SK-N-SH (cell line): ENCODE measurements at regions not wholly inside any gene's neighbourhood (a gene's known extent, or its start where the extent isn't known, plus 50 kb on each side); places are given as distances from the start of the nearest gene placed in this dataset.

Experiments used
- CTCF ChIA-PET: fragments of 300-600, 350-600 bp; formaldehyde crosslinking; extraction: SDS; loops from one replicate; lab custom pipeline; 2021; lab: Yijun Ruan, JAX
- POLR2A ChIA-PET: fragments of 350-600 bp; sonication (Branson Sonifier 250); formaldehyde crosslinking; extraction: SDS; loops from one replicate; lab custom pipeline; 2020; ENCODE audit warnings: antibody characterized with exemption, inconsistent platforms; lab: Yijun Ruan, JAX
- DNase-seq: peaks from one replicate; pipeline ENCODE4 v3.0.0; 2012
- H2AFZ ChIP-seq: fragments of 200-600 bp; sonication (generic); 2 replicates; pipeline ENCODE4 v1.8.1; 2016; ENCODE audit warnings: antibody characterized with exemption, mild to moderate bottlenecking, low read depth
- H3F3A ChIP-seq: fragments of 200-600 bp; sonication (generic); replicated peaks from 2 replicates; pipeline ENCODE3; 2016; ENCODE audit warnings: antibody characterized with exemption, mild to moderate bottlenecking; ENCODE audit not compliant: insufficient read depth
- H3K27ac ChIP-seq, 2 experiments: fragments of 200-500 bp in 1 of 2; fragments of 200-600 bp in 1 of 2; sonication (Bioruptor generic) in 1 of 2; sonication (generic), shearing (Covaris generic) in 1 of 2; 2 replicates each; pipeline versions ENCODE4 v1.5.1 to v1.6.1; 2014 to 2016; ENCODE audit warnings: low read depth in 2 of 2, inconsistent platforms in 1 of 2, low read length in 1 of 2, mild to moderate bottlenecking in 1 of 2, mixed read lengths in 1 of 2
- H3K27me3 ChIP-seq: fragments of 200-600 bp; sonication (generic), shearing (Covaris generic); 2 replicates; pipeline ENCODE4 v1.6.1; 2016; ENCODE audit warnings: mixed run types; ENCODE audit not compliant: insufficient read depth
- H3K36me3 ChIP-seq, 2 experiments: fragments of 200-500 bp in 1 of 2; fragments of 200-600 bp in 1 of 2; sonication (Bioruptor generic) in 1 of 2; sonication (generic) in 1 of 2; replicated peaks in 1 of 2; 2 replicates each; pipeline versions ENCODE3 to v1.5.1; 2014 to 2016; ENCODE audit warnings: low read length in 1 of 2, mild to moderate bottlenecking in 1 of 2; ENCODE audit not compliant: insufficient read depth in 2 of 2, control insufficient read depth in 1 of 2
- H3K4me1 ChIP-seq, 2 experiments: fragments of 200-500 bp in 1 of 2; fragments of 200-600 bp in 1 of 2; sonication (Bioruptor generic) in 1 of 2; sonication (generic), shearing (Covaris generic) in 1 of 2; 2 replicates each; pipeline versions ENCODE4 v1.5.1 to v1.6.1; 2014 to 2016; ENCODE audit warnings: low read depth in 1 of 2, low read length in 1 of 2, mixed run types in 1 of 2; ENCODE audit not compliant: insufficient read depth in 2 of 2, control insufficient read depth in 1 of 2
- H3K4me2 ChIP-seq: fragments of 200-600 bp; sonication (generic), shearing (Covaris generic); 2 replicates; pipeline ENCODE4 v1.6.1; 2017; ENCODE audit warnings: mixed run types
- H3K4me3 ChIP-seq, 2 experiments: fragments of 200-500 bp in 1 of 2; fragments of 200-600 bp in 1 of 2; sonication (Bioruptor generic) in 1 of 2; sonication (generic), shearing (Covaris generic) in 1 of 2; 2 replicates each; pipeline versions ENCODE4 v1.5.1 to v1.8.1; 2014 to 2016; ENCODE audit warnings: low read depth in 2 of 2, inconsistent platforms in 1 of 2, low read length in 1 of 2, mild to moderate bottlenecking in 1 of 2, mixed read lengths in 1 of 2, moderate library complexity in 1 of 2
- H3K79me2 ChIP-seq: fragments of 200-600 bp; sonication (generic); 2 replicates; pipeline ENCODE4 v1.8.1; 2017; ENCODE audit warnings: mild to moderate bottlenecking; ENCODE audit not compliant: insufficient read depth
- H3K9ac ChIP-seq: fragments of 200-600 bp; sonication (generic); 2 replicates; pipeline ENCODE4 v1.6.1; 2017; ENCODE audit warnings: mixed run types
- H3K9me2 ChIP-seq: fragments of 200-600 bp; sonication (generic); 2 replicates; pipeline ENCODE4 v1.6.1; 2017; ENCODE audit warnings: mixed run types
- H3K9me3 ChIP-seq: fragments of 200-600 bp; sonication (generic); 2 replicates; pipeline ENCODE4 v1.6.1; 2017; ENCODE audit warnings: mixed run types, mild to moderate bottlenecking, moderate library complexity
- H4K20me1 ChIP-seq: fragments of 200-600 bp; sonication (generic); 2 replicates; pipeline ENCODE4 v1.6.1; 2017; ENCODE audit warnings: mild to moderate bottlenecking, mixed run types; ENCODE audit not compliant: insufficient read depth
- EZH2phosphoT487 ChIP-seq: fragments of 200-600 bp; sonication (generic); IDR thresholded peaks from 2 replicates; pipeline ENCODE4 v1.6.1; 2017; ENCODE audit warnings: low read depth, mixed run types, mild to moderate bottlenecking, antibody characterized with exemption, moderate library complexity, borderline replicate concordance
- FOXM1 ChIP-seq: IDR thresholded peaks from 2 replicates; pipeline ENCODE4 v1.4.0; 2012; ENCODE audit warnings: low read depth, mild to moderate bottlenecking
- GATA2 ChIP-seq: sonication (generic); formaldehyde crosslinking; IDR thresholded peaks from 2 replicates; pipeline ENCODE4 v1.5.0; 2020; ENCODE audit warnings: mild to moderate bottlenecking, missing genetic modification reagents
- IRF3 ChIP-seq: fragments of 150-350 bp; IDR thresholded peaks from 2 replicates; pipeline ENCODE4 v1.6.1; 2016; ENCODE audit warnings: mild to moderate bottlenecking, low read depth, low read length
- NFIC ChIP-seq: IDR thresholded peaks from 2 replicates; pipeline ENCODE4 v1.4.0; 2012; ENCODE audit warnings: borderline replicate concordance
- PBX3 ChIP-seq: IDR thresholded peaks from 2 replicates; pipeline ENCODE4; 2012
- POLR2AphosphoS5 ChIP-seq: IDR thresholded peaks from 2 replicates; pipeline ENCODE4 v1.6.1; 2012; ENCODE audit warnings: low read depth, low read length
- RFX5 ChIP-seq: IDR thresholded peaks from 2 replicates; pipeline ENCODE4 v1.6.1; 2012; ENCODE audit warnings: mild to moderate bottlenecking, improper control_type of control experiment, low read length
- RXRA ChIP-seq: IDR thresholded peaks from 2 replicates; pipeline ENCODE4 v1.4.0; 2012; ENCODE audit warnings: low read depth, mild to moderate bottlenecking, borderline replicate concordance
- SMC3 ChIP-seq: IDR thresholded peaks from 2 replicates; pipeline ENCODE4 v1.6.1; 2012; ENCODE audit warnings: low read depth, low read length, improper control_type of control experiment
- TAF1 ChIP-seq: IDR thresholded peaks from 2 replicates; pipeline ENCODE4 v1.6.1; 2012; ENCODE audit warnings: low read depth, mild to moderate bottlenecking, low read length, moderate library complexity, borderline replicate concordance
- USF1 ChIP-seq: IDR thresholded peaks from 2 replicates; pipeline ENCODE4 v1.4.0; 2012; ENCODE audit warnings: low read depth, borderline replicate concordance
- YY1 ChIP-seq: IDR thresholded peaks from 2 replicates; pipeline ENCODE4 v1.4.0; 2012; ENCODE audit warnings: low read depth, mild to moderate bottlenecking
- WGBS: methylation state at CpG from one replicate; pipeline ENCODE4 v1.1.6; 2017; ENCODE audit warnings: low lambda C conversion rate; 5-methylcytosine and 5-hydroxymethylcytosine counted together

- Histone ChIP-seq H3K79me2 (no peaks in the 10 kb centered on the region), H3K9me2 (no peaks in the 10 kb centered on the region), H3K9me3 (no peaks in the 10 kb centered on the region), H3K27me3 (no peaks in the 10 kb centered on the region), H3K9ac (no peak overlapping the region), H3F3A (no peaks in the 10 kb centered on the region), H4K20me1 (no peaks in the 10 kb centered on the region), H3K4me1 (peaks cover 0 to 10% of the 10 kb centered on the region in 2 experiments; a peak in 1 of 4 replicates), H3K4me3 (no peak overlapping the region), H3K36me3 (no peaks in the 10 kb centered on the region), H3K4me2 (no peak overlapping the region), H3K27ac (no peak overlapping the region), H2AFZ (no peak overlapping the region)
- ChIA-PET POLR2A (no interaction called here), CTCF (interaction anchor here (1.1 kb wide), 1 partner anchor 18 kb away, joined by 3 read pairs; no protein-coding TSS in a partner anchor)
- no peak for DNase-seq
- TF ChIP-seq TAF1 (no peak), POLR2AphosphoS5 (no peak), FOXM1 (no peak), RXRA (no peak), EZH2phosphoT487 (no peak), IRF3 (no peak), YY1 (no peak), RFX5 (no peak), USF1 (no peak), NFIC (no peak), PBX3 (no peak), SMC3 (no peak)
- 53% methylated on average over 12 of the region's 12 CpGs for WGBS
These were observed 147.5 kb upstream of the AFDN start for GRCh38 chr6:167679122-167679736.

- H4K20me1 ChIP-seq, result no peaks in the 10 kb centered on the region
- no peak overlapping the region for H2AFZ ChIP-seq
- no peaks in the 10 kb centered on the region for H3F3A ChIP-seq
- no peaks in the 10 kb centered on the region for H3K36me3 ChIP-seq
- TF ChIP-seq GATA2 (CRISPR knock-in tag), result no peak
- WGBS, result 56% methylated on average over 8 of the region's 15 CpGs
- no peak overlapping the region for H3K27ac ChIP-seq
- ChIA-PET POLR2A (interaction anchor here (0.5 kb wide), 1 partner anchor 31 kb away, joined by 3 read pairs; no protein-coding TSS in a partner anchor), CTCF (interaction anchor here (1.1 kb wide), 1 partner anchor 18 kb away, joined by 3 read pairs; no protein-coding TSS in a partner anchor)
- no peak overlapping the region for H3K9ac ChIP-seq
- H3K4me2 ChIP-seq, result no peak overlapping the region
- H3K4me1 ChIP-seq, result peaks cover 0 to 10% of the 10 kb centered on the region in 2 experiments; a peak in 1 of 4 replicates
- no peaks in the 10 kb centered on the region for H3K9me3 ChIP-seq
- no peak overlapping the region for H3K4me3 ChIP-seq
- DNase-seq, result no peak
- no peaks in the 10 kb centered on the region for H3K27me3 ChIP-seq
- no peaks in the 10 kb centered on the region for H3K79me2 ChIP-seq
- no peaks in the 10 kb centered on the region for H3K9me2 ChIP-seq
These were observed 146.7 kb upstream of the AFDN start for GRCh38 chr6:167679790-167680604.
